Suppressor macrophage (primary cell): ENCODE measurements at regions not wholly inside any gene's neighbourhood (a gene's known extent, or its start where the extent isn't known, plus 50 kb on each side); places are given as distances from the start of the nearest gene placed in this dataset.
A peak's percentile ranks its signal among the peaks of the same experiment; 100 is the strongest.

Experiments
- DNase-seq, 4 experiments: peaks; one replicate each; pipeline ENCODE4 v3.0.0-alpha.2; 2020 to 2022

GRCh38 chr20:50344232-50345071, 153.8 kb downstream of the CEBPB start:
- peak in 1 of 4 experiments; percentile 55 for DNase-seq

- no peak for DNase-seq
Observed at GRCh38 chr20:50345712-50346373, 155.2 kb downstream of the CEBPB start.

GRCh38 chr20:50346374-50347283, 156.0 kb downstream of the CEBPB start:
- DNase-seq: peak; percentile 75 to 86 (median 82)

- peak in 3 of 4 experiments; percentile 32 to 54 (median 43) for DNase-seq
Observed at GRCh38 chr20:50347284-50348063, 156.8 kb downstream of the CEBPB start.

- peak; percentile 88 to 96 (median 92) for DNase-seq
Observed at GRCh38 chr20:50348096-50348495, 157.5 kb downstream of the CEBPB start.

GRCh38 chr20:50350510-50351249, 159.5 kb upstream of the PTPN1 start:
- DNase-seq: peak in 1 of 4 experiments; percentile 37

- DNase-seq: no peak
Observed at GRCh38 chr20:50351541-50351940, 158.6 kb upstream of the PTPN1 start.

GRCh38 chr20:50353289-50353961, 156.8 kb upstream of the PTPN1 start:
- peak; percentile 69 to 82 (median 80) for DNase-seq

- no peak for DNase-seq
Observed at GRCh38 chr20:50354721-50355589, 155.2 kb upstream of the PTPN1 start.

GRCh38 chr20:50355590-50356524, 154.3 kb upstream of the PTPN1 start:
- DNase-seq: no peak

GRCh38 chr20:50356525-50356885, 153.7 kb upstream of the PTPN1 start:
- no peak for DNase-seq

- no peak for DNase-seq
Observed at GRCh38 chr20:50356962-50357782, 153.0 kb upstream of the PTPN1 start.

- no peak for DNase-seq
Observed at GRCh38 chr20:50357783-50358161, 152.4 kb upstream of the PTPN1 start.

- no peak for DNase-seq
Observed at GRCh38 chr20:50358166-50358565, 152.0 kb upstream of the PTPN1 start.

- peak in 3 of 4 experiments; percentile 36 to 48 (median 43) for DNase-seq
Observed at GRCh38 chr20:50358971-50359370, 151.2 kb upstream of the PTPN1 start.

- DNase-seq: peak in 2 of 4 experiments; percentile 39 to 44
Observed at GRCh38 chr20:50359607-50360217, 150.5 kb upstream of the PTPN1 start.

- DNase-seq: no peak
Observed at GRCh38 chr20:50360218-50360672, 149.9 kb upstream of the PTPN1 start.
